Body of pancreas (tissue), 4 donors: ENCODE measurements at regions not wholly inside any gene's neighbourhood (a gene's known extent, or its start where the extent isn't known, plus 50 kb on each side); places are given as distances from the start of the nearest gene placed in this dataset.

Source experiments
- ATAC-seq: fragments of 150-250 bp; one replicate; pipeline ENCODE4 v1.9.1; 2016
- DNase-seq, 4 donors: peaks; one replicate each; pipeline ENCODE4 v3.0.0-alpha.2; 2019
- H3K27ac ChIP-seq, 4 donors: fragments of 200-600 bp; sonication (generic); 1 replicate in 3 of 4; 2 replicates in 1 of 4; pipeline versions ENCODE4 v1.5.1 to v1.6.1; 2016 to 2019; ENCODE audit warnings: mild to moderate bottlenecking in 1 of 4, mixed read lengths in 1 of 4, moderate library complexity in 1 of 4
- H3K27me3 ChIP-seq, 2 donors: fragments of 200-600 bp; sonication (generic); one replicate each; pipeline ENCODE4 v1.6.0; 2016; ENCODE audit warnings: mild to moderate bottlenecking in 1 of 2
- H3K36me3 ChIP-seq, 2 donors: fragments of 200-600 bp; sonication (generic); replicated peaks in 1 of 2; 2 replicates each; pipeline ENCODE4 v1.5.1; 2016; ENCODE audit warnings: low read depth in 2 of 2; ENCODE audit not compliant: insufficient read depth in 1 of 2
- H3K4me1 ChIP-seq: fragments of 200-600 bp; sonication (generic); one replicate; pipeline ENCODE4 v1.6.0; 2016
- H3K4me3 ChIP-seq, 2 donors: fragments of 200-600 bp; sonication (generic); 1 replicate in 1 of 2; 2 replicates in 1 of 2; pipeline ENCODE4 v1.5.1; 2016 to 2019
- H3K9me3 ChIP-seq, 3 donors: fragments of 200-600 bp; sonication (generic); 1 replicate in 2 of 3; 2 replicates in 1 of 3; pipeline ENCODE4 v1.5.1; 2016
- POLR2A ChIP-seq, 3 donors: fragments of 450-650 bp; IDR thresholded peaks; one replicate each; pipeline ENCODE4 v1.6.1; 2016; ENCODE audit warnings: antibody characterized with exemption in 3 of 3, mild to moderate bottlenecking in 2 of 3
- WGBS, 2 donors: methylation state at CpG; one replicate each; pipeline ENCODE4 v1.1.5; 2017; 5-methylcytosine and 5-hydroxymethylcytosine counted together
- intact Hi-C: fragments of 100-400 bp; cut with DNase I; formaldehyde crosslinking; loops from one replicate; pipeline ENCODE4 v1.15.1; 2023
- TF ChIP-seq, protein P1 (sequence below), 7 experiments: fragments of 450-650 bp in 4 of 7; fragments of 200-600 bp in 3 of 7; sonication (generic) in 3 of 7; IDR thresholded peaks; one replicate each; pipeline ENCODE4 v1.5.1; 2016 to 2019; ENCODE audit warnings: antibody characterized with exemption in 7 of 7

DNA sequence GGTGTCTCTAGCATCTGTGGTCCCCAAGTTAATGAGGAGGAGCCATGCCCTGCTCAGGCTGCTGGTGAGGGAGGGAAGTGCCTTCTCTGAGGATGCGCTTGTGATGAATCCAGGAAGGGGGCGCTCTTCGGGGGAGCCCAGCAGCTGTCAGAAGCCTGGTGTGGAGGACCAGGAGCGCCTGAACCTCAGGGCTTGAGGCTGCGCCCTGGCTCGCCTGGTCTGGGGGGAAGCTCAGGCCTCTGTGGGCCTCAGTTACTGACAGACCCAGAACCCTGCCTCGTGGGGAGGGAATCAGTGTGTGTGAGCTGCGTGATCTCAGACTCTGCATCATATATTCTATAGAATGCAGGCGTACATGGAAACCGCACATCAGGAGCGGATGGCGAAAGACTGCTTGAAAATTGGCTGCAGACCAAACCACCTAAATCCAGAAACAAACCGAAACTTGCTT, 126.1 kb downstream of the SEC14L1 start:
- 73 to 97% methylated on average over 4 to 13 of the region's 13 CpGs for WGBS, 2 donors
- intact Hi-C loops, result no loop called here
- DNase-seq (no peak), ATAC-seq (no peak)
- Histone ChIP-seq H3K4me1 (no peaks in the 10 kb centered on the region), H3K4me3 (no peak overlapping the region), H3K9me3 (no peaks in the 10 kb centered on the region), H3K27ac (no peak overlapping the region), H3K36me3 (no peaks in the 10 kb centered on the region), H3K27me3 (no peaks in the 10 kb centered on the region)
- no peak for TF ChIP-seq POLR2A (IDR thresholded peaks at IDR 0.05)
- TF ChIP-seq, protein P1, sequence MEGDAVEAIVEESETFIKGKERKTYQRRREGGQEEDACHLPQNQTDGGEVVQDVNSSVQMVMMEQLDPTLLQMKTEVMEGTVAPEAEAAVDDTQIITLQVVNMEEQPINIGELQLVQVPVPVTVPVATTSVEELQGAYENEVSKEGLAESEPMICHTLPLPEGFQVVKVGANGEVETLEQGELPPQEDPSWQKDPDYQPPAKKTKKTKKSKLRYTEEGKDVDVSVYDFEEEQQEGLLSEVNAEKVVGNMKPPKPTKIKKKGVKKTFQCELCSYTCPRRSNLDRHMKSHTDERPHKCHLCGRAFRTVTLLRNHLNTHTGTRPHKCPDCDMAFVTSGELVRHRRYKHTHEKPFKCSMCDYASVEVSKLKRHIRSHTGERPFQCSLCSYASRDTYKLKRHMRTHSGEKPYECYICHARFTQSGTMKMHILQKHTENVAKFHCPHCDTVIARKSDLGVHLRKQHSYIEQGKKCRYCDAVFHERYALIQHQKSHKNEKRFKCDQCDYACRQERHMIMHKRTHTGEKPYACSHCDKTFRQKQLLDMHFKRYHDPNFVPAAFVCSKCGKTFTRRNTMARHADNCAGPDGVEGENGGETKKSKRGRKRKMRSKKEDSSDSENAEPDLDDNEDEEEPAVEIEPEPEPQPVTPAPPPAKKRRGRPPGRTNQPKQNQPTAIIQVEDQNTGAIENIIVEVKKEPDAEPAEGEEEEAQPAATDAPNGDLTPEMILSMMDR (IDR thresholded peaks at IDR 0.05), result no peak

DNA sequence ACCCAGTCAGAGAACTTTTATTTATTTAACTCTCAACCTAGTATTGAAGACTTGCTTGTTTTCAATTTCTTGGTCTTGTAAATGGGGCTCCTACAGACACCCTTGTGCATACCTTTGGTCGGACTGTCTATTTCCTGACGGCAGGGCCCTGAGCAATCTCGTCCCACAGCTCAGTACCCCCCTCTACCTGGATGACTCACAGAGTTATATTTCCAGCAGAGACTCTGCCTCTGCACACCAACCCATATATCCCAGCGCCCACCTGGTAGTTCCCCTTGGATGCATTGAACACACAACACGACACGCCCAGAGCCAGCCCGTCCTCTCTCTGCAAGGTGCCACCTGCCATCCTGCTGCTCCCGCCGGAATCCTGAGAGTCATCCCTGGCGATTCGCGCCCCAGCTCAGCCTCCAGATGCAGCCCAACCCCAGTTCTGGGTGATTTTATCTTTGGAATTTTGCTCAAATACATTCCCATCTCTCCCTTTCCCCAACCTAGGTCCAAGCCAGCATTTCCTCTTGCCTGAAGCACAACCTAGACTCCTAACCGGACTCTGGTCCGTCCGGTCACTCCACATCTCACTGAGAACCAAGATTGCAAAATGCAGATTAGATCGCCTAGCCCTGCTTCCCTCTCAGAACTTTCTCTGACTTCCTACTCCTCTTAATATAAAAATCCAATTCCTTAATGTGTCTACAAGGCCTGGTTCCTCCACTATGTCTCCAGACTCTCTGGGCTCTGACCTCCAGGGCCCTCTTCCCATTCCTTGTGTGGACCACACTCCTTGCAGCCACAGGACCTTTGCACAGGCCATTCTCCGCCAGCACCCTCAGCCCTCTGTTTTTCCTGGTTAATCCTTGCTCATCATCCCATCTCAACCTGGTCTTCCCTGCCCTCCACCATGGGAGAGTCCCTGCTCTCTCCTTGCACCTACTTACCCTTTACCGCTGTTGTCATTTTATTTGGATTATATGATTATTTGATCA, 129.2 kb downstream of the SEC14L1 start:
- no peak for TF ChIP-seq POLR2A (IDR thresholded peaks at IDR 0.05)
- no peaks in the 10 kb centered on the region for H3K9me3 ChIP-seq
- 82 to 88% methylated on average over 18 of the region's 18 CpGs for WGBS, 2 donors
- no peaks in the 10 kb centered on the region for H3K27me3 ChIP-seq
- intact Hi-C loops, result no loop called here
- H3K27ac ChIP-seq, result no peak overlapping the region
- DNase-seq, result no peak
- no peak overlapping the region for H3K4me3 ChIP-seq
- no peak for ATAC-seq
- H3K4me1 ChIP-seq, result no peaks in the 10 kb centered on the region
- no peaks in the 10 kb centered on the region for H3K36me3 ChIP-seq

DNA sequence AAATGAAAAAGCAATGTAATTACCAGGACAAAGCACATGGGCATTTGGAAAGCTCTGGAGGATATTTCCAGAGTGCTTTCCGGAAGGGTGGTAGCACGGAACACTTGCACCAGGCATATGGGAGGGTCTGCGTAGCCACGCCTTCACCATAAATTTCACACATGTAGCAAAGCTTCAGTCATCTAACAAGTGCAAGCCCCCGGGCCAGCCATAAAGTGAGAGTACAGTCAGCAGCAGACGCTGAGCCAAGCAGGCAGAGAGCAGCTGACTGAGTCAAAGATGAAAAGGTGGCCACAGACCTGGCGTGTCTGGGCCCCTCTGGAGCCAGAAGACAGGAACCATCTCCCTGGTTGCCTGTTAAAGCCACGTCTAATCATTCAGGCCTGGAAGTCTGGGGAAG, 130.6 kb downstream of the SEC14L1 start:
- no peak for DNase-seq
- Histone ChIP-seq H3K9me3 (no peaks in the 10 kb centered on the region), H3K4me3 (no peak overlapping the region), H3K27me3 (no peaks in the 10 kb centered on the region), H3K27ac (no peak overlapping the region), H3K36me3 (no peaks in the 10 kb centered on the region), H3K4me1 (no peaks in the 10 kb centered on the region)
- no peak for ATAC-seq
- TF ChIP-seq, protein P1 (IDR thresholded peaks at IDR 0.05), result no peak
- TF ChIP-seq POLR2A (IDR thresholded peaks at IDR 0.05), result no peak
- 85 to 90% methylated on average over 8 of the region's 8 CpGs for WGBS, 2 donors
- intact Hi-C loops, result no loop called here

DNA sequence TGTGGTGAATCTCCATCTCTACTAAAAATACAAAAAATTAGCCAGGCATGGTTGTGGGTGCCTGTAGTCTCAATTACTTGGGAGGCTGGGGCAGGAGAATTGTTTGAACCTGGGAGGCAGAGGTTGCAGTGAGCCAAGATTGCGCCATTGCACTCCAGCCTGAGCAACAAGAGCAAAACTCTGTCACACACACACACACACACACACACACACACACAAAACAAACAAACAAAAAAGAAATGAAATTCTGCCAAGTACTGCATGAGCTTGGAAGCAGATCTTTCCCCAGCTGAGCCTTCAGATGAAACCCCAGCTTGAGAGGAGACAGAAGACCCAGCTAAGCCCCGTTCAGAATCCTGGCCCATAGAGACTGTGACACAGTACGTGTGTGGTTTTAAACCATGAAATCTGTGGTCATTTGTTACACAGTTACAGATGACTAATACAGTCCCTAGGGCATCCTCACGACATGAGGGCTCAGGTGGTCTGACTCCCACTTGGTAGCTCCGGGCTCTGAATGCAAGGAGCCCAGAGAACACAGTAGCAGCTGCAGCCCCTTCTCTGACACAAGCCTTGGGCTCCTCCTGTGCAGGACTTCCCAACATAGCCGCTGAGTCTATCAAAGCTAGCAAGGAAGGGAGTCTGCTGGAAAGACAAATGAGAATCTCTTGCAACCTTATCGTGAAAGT, 132.8 kb downstream of the SEC14L1 start:
- H3K27ac ChIP-seq, result no peak overlapping the region
- ATAC-seq (no peak), DNase-seq (no peak)
- no peak for TF ChIP-seq POLR2A (IDR thresholded peaks at IDR 0.05)
- no peaks in the 10 kb centered on the region for H3K36me3 ChIP-seq
- intact Hi-C loops, result no loop called here
- WGBS, 2 donors, result 78 to 93% methylated on average over 7 of the region's 7 CpGs
- H3K9me3 ChIP-seq, result no peaks in the 10 kb centered on the region
- H3K4me1 ChIP-seq, result no peaks in the 10 kb centered on the region
- no peak overlapping the region for H3K4me3 ChIP-seq
- H3K27me3 ChIP-seq, result no peaks in the 10 kb centered on the region

DNA sequence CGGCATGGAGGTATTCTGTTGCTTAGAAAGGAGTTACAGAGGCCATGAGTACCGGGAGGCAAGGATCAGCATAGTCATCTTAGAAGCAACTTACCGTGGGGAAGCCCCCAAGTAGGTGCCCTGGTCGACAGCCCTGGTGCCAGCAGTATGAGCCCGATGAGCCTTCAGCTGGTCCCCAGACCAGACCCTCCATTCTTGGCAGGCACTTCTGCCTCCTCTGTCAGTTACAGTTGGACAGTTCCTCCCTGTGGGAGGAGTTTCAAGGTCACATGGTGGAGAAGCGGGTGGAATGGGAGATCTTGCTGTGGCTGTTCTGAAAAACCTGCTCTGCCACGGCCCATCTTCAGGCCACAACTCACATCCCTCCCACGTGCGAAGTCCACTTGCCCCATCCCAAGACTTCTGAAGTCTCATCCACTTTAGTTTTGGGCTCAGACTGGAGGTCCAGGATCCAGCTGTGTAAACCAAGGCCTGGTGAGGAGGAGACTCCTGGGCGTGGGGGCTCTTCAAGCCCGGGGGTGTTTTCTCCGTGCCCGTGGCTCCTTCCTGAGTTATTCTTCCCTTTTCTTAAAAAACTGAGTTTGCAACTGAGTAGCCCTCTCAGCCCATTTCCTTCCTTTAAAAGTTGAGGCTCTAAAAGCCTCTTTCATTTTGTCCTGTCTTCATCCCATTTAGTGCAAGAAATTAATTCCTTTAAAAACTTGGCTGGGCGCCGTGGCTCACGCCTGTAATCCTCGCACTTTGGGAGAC, 133.5 kb downstream of the SEC14L1 start:
- ATAC-seq, result no peak
- Histone ChIP-seq H3K36me3 (no peaks in the 10 kb centered on the region), H3K9me3 (no peaks in the 10 kb centered on the region), H3K4me1 (no peaks in the 10 kb centered on the region), H3K4me3 (no peak overlapping the region), H3K27ac (no peak overlapping the region), H3K27me3 (no peaks in the 10 kb centered on the region)
- WGBS, 2 donors, result 78 to 84% methylated on average over 16 to 17 of the region's 17 CpGs
- intact Hi-C loops, result no loop called here
- TF ChIP-seq, protein P1 (IDR thresholded peaks at IDR 0.05), result no peak
- no peak for TF ChIP-seq POLR2A (IDR thresholded peaks at IDR 0.05)
- no peak for DNase-seq
